Upper lobe of right lung (tissue), 1 donor: ENCODE measurements at regions not wholly inside any gene's neighbourhood (a gene's known extent, or its start where the extent isn't known, plus 50 kb on each side); places are given as distances from the start of the nearest gene placed in this dataset.
"Not testable (repeated sequence)": the region's sequence is repeated elsewhere in the genome, so short reads cannot be mapped to it uniquely, and the experiment has no call there.

Source experiments
- ATAC-seq: fragments of 200-7000 bp; cut with Tn5 transposase; one replicate; pipeline ENCODE4 v1.9.1; 2020; ENCODE audit warnings: mild to moderate bottlenecking, moderate library complexity
- DNase-seq: peaks from one replicate; pipeline ENCODE4 v3.0.0-alpha.2; 2020
- H3K27ac ChIP-seq: fragments of 200-600 bp; one replicate; pipeline ENCODE4 v1.8.0; 2022
- H3K27me3 ChIP-seq: fragments of 200-600 bp; one replicate; pipeline ENCODE4 v1.8.0; 2022; ENCODE audit warnings: mild to moderate bottlenecking
- H3K36me3 ChIP-seq: fragments of 200-600 bp; one replicate; pipeline ENCODE4 v1.8.0; 2022
- H3K4me1 ChIP-seq: fragments of 200-600 bp; one replicate; pipeline ENCODE4 v1.8.0; 2022
- H3K4me3 ChIP-seq: fragments of 200-600 bp; one replicate; pipeline ENCODE4 v1.8.0; 2022; ENCODE audit warnings: mild to moderate bottlenecking
- H3K9me3 ChIP-seq: fragments of 200-600 bp; one replicate; pipeline ENCODE4 v1.8.0; 2022
- CTCF ChIP-seq: fragments of 200-600 bp; IDR thresholded peaks from one replicate; pipeline ENCODE4 v1.8.0; 2022; ENCODE audit warnings: antibody characterized with exemption
- intact Hi-C: fragments of 100-400 bp; cut with DNase I; formaldehyde crosslinking; loops from one replicate; pipeline ENCODE4 v1.11.0; 2022
- donor health status: DM: no; HTN: yes; CAD: no; lungs with severe emphysema.

GRCh38 chr10:44749151-44749550, 162.0 kb upstream of the TMEM72 start:
- no peaks in the 10 kb centered on the region for H3K36me3 ChIP-seq
- H3K27ac ChIP-seq: no peak overlapping the region
- intact Hi-C loops: no loop called here
- H3K27me3 ChIP-seq: no peaks in the 10 kb centered on the region
- H3K4me1 ChIP-seq: no peaks in the 10 kb centered on the region
- no peaks in the 10 kb centered on the region for H3K9me3 ChIP-seq
- DNase-seq (no peak), ATAC-seq (no peak)
- TF ChIP-seq CTCF: no peak
- no peak overlapping the region for H3K4me3 ChIP-seq

GRCh38 chr10:44752451-44753441, 158.4 kb upstream of the TMEM72 start:
- Histone ChIP-seq H3K36me3 (no peaks in the 10 kb centered on the region), H3K4me3 (no peak overlapping the region), H3K27ac (no peak overlapping the region), H3K4me1 (no peaks in the 10 kb centered on the region), H3K9me3 (no peaks in the 10 kb centered on the region), H3K27me3 (no peaks in the 10 kb centered on the region)
- ATAC-seq (no peak), DNase-seq (no peak)
- intact Hi-C loops: no loop called here
- no peak for TF ChIP-seq CTCF

GRCh38 chr10:44754355-44754754, 156.8 kb upstream of the TMEM72 start:
- ATAC-seq, H3K9me3 ChIP-seq, H3K36me3 ChIP-seq, H3K27ac ChIP-seq, H3K4me1 ChIP-seq, intact Hi-C loops, DNase-seq, H3K4me3 ChIP-seq, H3K27me3 ChIP-seq: not testable (repeated sequence)

- H3K4me3 ChIP-seq: no peak overlapping the region
- intact Hi-C loops: no loop called here
Measured at GRCh38 chr10:44755481-44755880, 155.7 kb upstream of the TMEM72 start.

GRCh38 chr10:44756216-44756615, 154.9 kb upstream of the TMEM72 start:
- no peak for DNase-seq
- Histone ChIP-seq H3K27ac (no peak overlapping the region), H3K4me1 (no peaks in the 10 kb centered on the region), H3K9me3 (no peaks in the 10 kb centered on the region), H3K4me3 (no peak overlapping the region), H3K27me3 (no peaks in the 10 kb centered on the region), H3K36me3 (no peaks in the 10 kb centered on the region)
- ATAC-seq: no peak
- no peak for TF ChIP-seq CTCF
- intact Hi-C loops: no loop called here

More at GRCh38 chr10:44755481-44755880, 155.7 kb upstream of the TMEM72 start:
- no peaks in the 10 kb centered on the region for H3K27me3 ChIP-seq
- no peak for TF ChIP-seq CTCF
- no peaks in the 10 kb centered on the region for H3K9me3 ChIP-seq
- no peaks in the 10 kb centered on the region for H3K4me1 ChIP-seq
- ATAC-seq (no peak), DNase-seq (no peak)
- H3K36me3 ChIP-seq: no peaks in the 10 kb centered on the region
- H3K27ac ChIP-seq: no peak overlapping the region

GRCh38 chr10:44757551-44758205, 153.5 kb upstream of the TMEM72 start:
- TF ChIP-seq CTCF: no peak
- Histone ChIP-seq H3K4me3 (no peak overlapping the region), H3K36me3 (no peaks in the 10 kb centered on the region), H3K4me1 (no peaks in the 10 kb centered on the region), H3K27ac (no peak overlapping the region), H3K9me3 (no peaks in the 10 kb centered on the region), H3K27me3 (no peaks in the 10 kb centered on the region)
- intact Hi-C loops: no loop called here
- ATAC-seq (no peak), DNase-seq (no peak)
